ENCODE measurements at regions not wholly inside any gene's neighbourhood (a gene's known extent, or its start where the extent isn't known, plus 50 kb on each side); places are given as distances from the start of the nearest gene placed in this dataset.

DNA sequence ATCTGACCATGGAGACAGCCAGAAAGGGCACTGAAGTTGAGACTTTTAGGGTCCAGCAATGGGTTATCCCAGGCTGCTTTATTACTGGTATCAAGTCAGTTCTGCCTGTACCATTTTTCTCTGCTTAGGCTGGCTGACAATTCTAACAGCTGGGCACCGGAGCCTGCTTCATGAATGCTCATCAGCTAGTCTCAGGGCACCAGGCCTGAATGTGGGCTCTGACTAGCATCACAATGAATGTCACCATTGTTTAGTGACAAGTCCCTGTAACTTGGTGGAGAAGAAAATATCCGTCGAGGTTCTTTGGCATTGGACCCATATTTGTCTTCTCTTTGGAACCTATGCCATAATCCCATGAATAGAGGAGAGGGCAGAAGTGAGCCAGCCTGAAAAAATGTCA, 692.3 kb upstream of the TSPY4 start:
- H3K27me3 Mint-ChIP-seq: no peaks in the 10 kb centered on the region
- ChIA-PET CTCF (no interaction called here), POLR2A (no interaction called here)
- no peak overlapping the region for H3K4me2 ChIP-seq (replicated peaks; ENCODE audit: low read depth, low read length, poor library complexity, severe bottlenecking)
- no peak overlapping the region for H3K4me3 ChIP-seq (ENCODE audit: control extremely low read depth in 1 of 5, extremely low read depth in 1 of 5, insufficient read depth in 1 of 5, low read depth in 2 of 5, low read length in 4 of 5)
- TF ChIP-seq, protein P1, sequence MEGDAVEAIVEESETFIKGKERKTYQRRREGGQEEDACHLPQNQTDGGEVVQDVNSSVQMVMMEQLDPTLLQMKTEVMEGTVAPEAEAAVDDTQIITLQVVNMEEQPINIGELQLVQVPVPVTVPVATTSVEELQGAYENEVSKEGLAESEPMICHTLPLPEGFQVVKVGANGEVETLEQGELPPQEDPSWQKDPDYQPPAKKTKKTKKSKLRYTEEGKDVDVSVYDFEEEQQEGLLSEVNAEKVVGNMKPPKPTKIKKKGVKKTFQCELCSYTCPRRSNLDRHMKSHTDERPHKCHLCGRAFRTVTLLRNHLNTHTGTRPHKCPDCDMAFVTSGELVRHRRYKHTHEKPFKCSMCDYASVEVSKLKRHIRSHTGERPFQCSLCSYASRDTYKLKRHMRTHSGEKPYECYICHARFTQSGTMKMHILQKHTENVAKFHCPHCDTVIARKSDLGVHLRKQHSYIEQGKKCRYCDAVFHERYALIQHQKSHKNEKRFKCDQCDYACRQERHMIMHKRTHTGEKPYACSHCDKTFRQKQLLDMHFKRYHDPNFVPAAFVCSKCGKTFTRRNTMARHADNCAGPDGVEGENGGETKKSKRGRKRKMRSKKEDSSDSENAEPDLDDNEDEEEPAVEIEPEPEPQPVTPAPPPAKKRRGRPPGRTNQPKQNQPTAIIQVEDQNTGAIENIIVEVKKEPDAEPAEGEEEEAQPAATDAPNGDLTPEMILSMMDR (IDR thresholded peaks at IDR 0.05): no peak
- TF ChIP-seq EZH2 (IDR thresholded peaks at IDR 0.05; ENCODE audit: borderline replicate concordance, insufficient read depth, low read depth, low read length, poor library complexity, severe bottlenecking): no peak
- WGBS (ENCODE audit: insufficient coverage): 100% methylated on average over 1 of the region's 3 CpGs
- H3K27ac Mint-ChIP-seq: no peak overlapping the region
- H3K4me3 Mint-ChIP-seq: no peak overlapping the region
- no peak overlapping the region for H2AFZ ChIP-seq (ENCODE audit: insufficient read depth, low read depth, low read length, poor library complexity, severe bottlenecking)
- no peak overlapping the region for H3K9ac ChIP-seq (ENCODE audit: low read length)
- no peaks in the 10 kb centered on the region for H3K79me2 ChIP-seq (ENCODE audit: control insufficient read depth, insufficient read depth, low read length)
- no peak overlapping the region for H3K27ac ChIP-seq (ENCODE audit: low read length in 2 of 2)
- no peaks in the 10 kb centered on the region for H3K36me3 ChIP-seq (replicated peaks in 1 of 2; ENCODE audit: control extremely low read depth in 1 of 2, control insufficient read depth in 1 of 2, extremely low read depth in 1 of 2, insufficient read depth in 2 of 2, low read length in 1 of 2)
- no peaks in the 10 kb centered on the region for H3K9me3 ChIP-seq (ENCODE audit: control extremely low read depth in 1 of 3, control insufficient read depth in 2 of 3, insufficient read depth in 1 of 3, low read length in 2 of 3)
- DNase-seq: no peak
- no peak for ATAC-seq (ENCODE audit: low read depth)
- no peaks in the 10 kb centered on the region for H3K4me1 ChIP-seq (ENCODE audit: control insufficient read depth in 2 of 2, insufficient read depth in 2 of 2, low read length in 2 of 2)
- no peaks in the 10 kb centered on the region for H4K20me1 ChIP-seq (ENCODE audit: control insufficient read depth, insufficient read depth, low read length, poor library complexity, severe bottlenecking)
- no peaks in the 10 kb centered on the region for H3K4me1 Mint-ChIP-seq
- intact Hi-C loops (cut with micrococcal nuclease): no loop called here
- H3K9me3 Mint-ChIP-seq (ENCODE audit: insufficient read depth): no peaks in the 10 kb centered on the region
- H3K27me3 ChIP-seq (replicated peaks in 1 of 4; ENCODE audit: control extremely low read depth in 1 of 4, control insufficient read depth in 3 of 4, insufficient read depth in 4 of 4, low read length in 3 of 4): no peaks in the 10 kb centered on the region

DNA sequence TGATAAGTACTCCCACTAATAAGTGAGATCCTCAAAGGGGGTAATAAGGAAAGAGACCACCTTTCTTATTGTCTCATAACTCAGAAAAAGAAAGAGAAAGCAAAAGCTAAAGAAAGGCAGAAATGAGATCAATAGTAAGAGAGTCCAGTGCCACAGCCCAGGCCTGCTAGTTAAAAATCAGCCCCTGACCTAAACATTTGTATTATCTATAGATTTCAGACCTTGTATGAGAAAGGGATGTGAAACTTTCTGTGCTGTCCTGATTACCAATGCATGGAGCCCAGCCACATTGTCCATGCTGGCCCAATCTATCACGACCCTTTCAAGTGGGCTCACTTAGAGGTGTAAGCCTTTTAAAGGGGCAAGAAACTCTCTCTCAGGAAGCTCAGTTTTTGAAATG, 684.8 kb upstream of the TSPY4 start:
- Histone ChIP-seq H3K79me2 (ENCODE audit: control insufficient read depth, insufficient read depth, low read length) (no peaks in the 10 kb centered on the region), H3K9me3 (ENCODE audit: control extremely low read depth in 1 of 3, control insufficient read depth in 2 of 3, insufficient read depth in 1 of 3, low read length in 2 of 3) (no peaks in the 10 kb centered on the region), H4K20me1 (ENCODE audit: control insufficient read depth, insufficient read depth, low read length, poor library complexity, severe bottlenecking) (no peaks in the 10 kb centered on the region), H3K4me3 (ENCODE audit: control extremely low read depth in 1 of 5, extremely low read depth in 1 of 5, insufficient read depth in 1 of 5, low read depth in 2 of 5, low read length in 4 of 5) (no peak overlapping the region), H3K4me2 (replicated peaks; ENCODE audit: low read depth, low read length, poor library complexity, severe bottlenecking) (no peak overlapping the region), H3K27ac (ENCODE audit: low read length in 2 of 2) (no peak overlapping the region), H3K9ac (ENCODE audit: low read length) (no peak overlapping the region), H3K4me1 (ENCODE audit: control insufficient read depth in 2 of 2, insufficient read depth in 2 of 2, low read length in 2 of 2) (no peaks in the 10 kb centered on the region), H3K36me3 (replicated peaks in 1 of 2; ENCODE audit: control extremely low read depth in 1 of 2, control insufficient read depth in 1 of 2, extremely low read depth in 1 of 2, insufficient read depth in 2 of 2, low read length in 1 of 2) (no peaks in the 10 kb centered on the region), H2AFZ (ENCODE audit: insufficient read depth, low read depth, low read length, poor library complexity, severe bottlenecking) (no peak overlapping the region), H3K27me3 (replicated peaks in 1 of 4; ENCODE audit: control extremely low read depth in 1 of 4, control insufficient read depth in 3 of 4, insufficient read depth in 4 of 4, low read length in 3 of 4) (no peaks in the 10 kb centered on the region)
- Mint-ChIP-seq H3K27ac (no peak overlapping the region), H3K27me3 (no peaks in the 10 kb centered on the region), H3K4me3 (no peak overlapping the region), H3K4me1 (no peaks in the 10 kb centered on the region), H3K9me3 (ENCODE audit: insufficient read depth) (peaks cover 4% of the 10 kb centered on the region)
- ATAC-seq (ENCODE audit: low read depth) (no peak), DNase-seq (no peak)
- intact Hi-C loops (cut with micrococcal nuclease): no loop called here
- WGBS (ENCODE audit: insufficient coverage): no CpG with 5 or more reads among the region's 1 CpG
- TF ChIP-seq, protein P1 (IDR thresholded peaks at IDR 0.05): no peak
- no peak for TF ChIP-seq EZH2 (IDR thresholded peaks at IDR 0.05; ENCODE audit: borderline replicate concordance, insufficient read depth, low read depth, low read length, poor library complexity, severe bottlenecking)
- ChIA-PET POLR2A (no interaction called here), CTCF (no interaction called here)
